Spleen (tissue), 7 donors: ENCODE measurements at regions not wholly inside any gene's neighbourhood (a gene's known extent, or its start where the extent isn't known, plus 50 kb on each side); places are given as distances from the start of the nearest gene placed in this dataset.

Experiments
- CTCF ChIP-seq, 11 experiments: fragments of 200-600 bp in 7 of 11; fragments of 450-650 bp in 4 of 11; sonication (generic) in 4 of 11; IDR thresholded peaks in 8 of 11; conservative IDR thresholded peaks in 3 of 11; 1 replicate in 7 of 11; 2 replicates in 4 of 11; pipeline versions ENCODE4 v1.4.0 to v1.8.0; 2016 to 2021; ENCODE audit warnings: antibody characterized with exemption in 11 of 11, inconsistent platforms in 4 of 11, mild to moderate bottlenecking in 1 of 11
- POLR2A ChIP-seq, 3 donors: fragments of 450-650 bp; IDR thresholded peaks; one replicate each; pipeline ENCODE4 v1.5.1; 2017; ENCODE audit warnings: antibody characterized with exemption in 3 of 3, mild to moderate bottlenecking in 1 of 3
- POLR2AphosphoS5 ChIP-seq, 3 donors: sonication (generic); formaldehyde crosslinking; IDR thresholded peaks; one replicate each; pipeline ENCODE4 v1.5.1; 2017; ENCODE audit warnings: antibody characterized with exemption in 3 of 3
- donor health status: DM: no; HTN: no; CAD: no; lungs with moderate emphysema.
- donor health status: DM: no; HTN: no; CAD: no.
- donor health status: DM: no; HTN: no; CAD: no.

- TF ChIP-seq CTCF (IDR thresholded peaks at IDR 0.05 in 8 of 11, conservative IDR thresholded peaks at IDR 0.05 in 3 of 11) (no peak), POLR2AphosphoS5 (IDR thresholded peaks at IDR 0.05) (no peak), POLR2A (IDR thresholded peaks at IDR 0.05) (no peak)
Measured at GRCh38 chr6:86147311-86147710, 504.6 kb upstream of the SYNCRIP start.
